ENCODE measurements at regions not wholly inside any gene's neighbourhood (a gene's known extent, or its start where the extent isn't known, plus 50 kb on each side); places are given as distances from the start of the nearest gene placed in this dataset.
"Not testable (repeated sequence)": the region's sequence is repeated elsewhere in the genome, so short reads cannot be mapped to it uniquely, and the experiment has no call there.

- H3K27ac Mint-ChIP-seq, result no peak overlapping the region
Measured at GRCh38 chr3:181189556-181189955, 200.0 kb upstream of the DNAJC19 start.

GRCh38 chr3:181183764-181184163 lies 194.2 kb upstream of the DNAJC19 start:
- no peaks in the 10 kb centered on the region for H3K9me3 ChIP-seq (ENCODE audit: control insufficient read depth, low read length, poor library complexity, severe bottlenecking)
- Mint-ChIP-seq H3K27ac (no peak overlapping the region), H3K4me1 (no peaks in the 10 kb centered on the region), H3K4me3 (no peak overlapping the region), H3K36me3 (ENCODE audit: low read depth) (no peaks in the 10 kb centered on the region), H3K27me3 (no peaks in the 10 kb centered on the region)
- ATAC-seq, result no peak
- DNase-seq, result no peak

More at GRCh38 chr3:181189556-181189955, 200.0 kb upstream of the DNAJC19 start:
- H3K9me3 ChIP-seq (ENCODE audit: control insufficient read depth, low read length, poor library complexity, severe bottlenecking), result no peaks in the 10 kb centered on the region
- no peaks in the 10 kb centered on the region for H3K4me1 Mint-ChIP-seq
- DNase-seq (no peak), ATAC-seq (no peak)
- H3K27me3 Mint-ChIP-seq, result no peaks in the 10 kb centered on the region
- no peaks in the 10 kb centered on the region for H3K36me3 Mint-ChIP-seq (ENCODE audit: low read depth)
- H3K4me3 Mint-ChIP-seq, result no peak overlapping the region

- not testable (repeated sequence) for H3K36me3 Mint-ChIP-seq (ENCODE audit: low read depth); H3K9me3 ChIP-seq (ENCODE audit: control insufficient read depth, low read length, poor library complexity, severe bottlenecking); DNase-seq; H3K27me3 Mint-ChIP-seq; H3K27ac Mint-ChIP-seq; H3K4me1 Mint-ChIP-seq; ATAC-seq; H3K4me3 Mint-ChIP-seq
Measured at GRCh38 chr3:181183057-181183456, 193.5 kb upstream of the DNAJC19 start.

- Mint-ChIP-seq H3K27me3 (no peaks in the 10 kb centered on the region), H3K36me3 (ENCODE audit: low read depth) (no peaks in the 10 kb centered on the region), H3K4me1 (no peaks in the 10 kb centered on the region), H3K4me3 (no peak overlapping the region), H3K27ac (no peak overlapping the region)
- DNase-seq (no peak), ATAC-seq (no peak)
- no peaks in the 10 kb centered on the region for H3K9me3 ChIP-seq (ENCODE audit: control insufficient read depth, low read length, poor library complexity, severe bottlenecking)
Measured at GRCh38 chr3:181178991-181179390, 189.5 kb upstream of the DNAJC19 start.

- ATAC-seq (no peak), DNase-seq (no peak)
- Mint-ChIP-seq H3K27me3 (peaks cover 5% of the 10 kb centered on the region), H3K4me1 (no peaks in the 10 kb centered on the region), H3K36me3 (ENCODE audit: low read depth) (no peaks in the 10 kb centered on the region), H3K4me3 (no peak overlapping the region), H3K27ac (no peak overlapping the region)
- H3K9me3 ChIP-seq (ENCODE audit: control insufficient read depth, low read length, poor library complexity, severe bottlenecking), result no peaks in the 10 kb centered on the region
Measured at GRCh38 chr3:181176601-181177000, 187.1 kb upstream of the DNAJC19 start.

GRCh38 chr3:181174676-181175233 lies 185.2 kb upstream of the DNAJC19 start:
- H3K27me3 Mint-ChIP-seq, result peaks cover 12% of the 10 kb centered on the region
- H3K27ac Mint-ChIP-seq, result no peak overlapping the region
- H3K4me1 Mint-ChIP-seq, result no peaks in the 10 kb centered on the region
- H3K4me3 Mint-ChIP-seq, result no peak overlapping the region
- no peaks in the 10 kb centered on the region for H3K36me3 Mint-ChIP-seq (ENCODE audit: low read depth)
- H3K9me3 ChIP-seq (ENCODE audit: control insufficient read depth, low read length, poor library complexity, severe bottlenecking), result no peaks in the 10 kb centered on the region
- DNase-seq (no peak), ATAC-seq (no peak)

- DNase-seq (no peak), ATAC-seq (no peak)
- Mint-ChIP-seq H3K4me3 (no peak overlapping the region), H3K27ac (no peak overlapping the region), H3K4me1 (no peaks in the 10 kb centered on the region), H3K36me3 (ENCODE audit: low read depth) (no peaks in the 10 kb centered on the region), H3K27me3 (peaks cover 12% of the 10 kb centered on the region)
- H3K9me3 ChIP-seq (ENCODE audit: control insufficient read depth, low read length, poor library complexity, severe bottlenecking), result no peaks in the 10 kb centered on the region
Measured at GRCh38 chr3:181174022-181174421, 184.5 kb upstream of the DNAJC19 start.

GRCh38 chr3:181173227-181173626 lies 183.7 kb upstream of the DNAJC19 start:
- Mint-ChIP-seq H3K36me3 (ENCODE audit: low read depth) (no peaks in the 10 kb centered on the region), H3K27ac (no peak overlapping the region), H3K27me3 (peaks cover 12% of the 10 kb centered on the region), H3K4me3 (no peak overlapping the region), H3K4me1 (no peaks in the 10 kb centered on the region)
- ATAC-seq (no peak), DNase-seq (no peak)
- H3K9me3 ChIP-seq (ENCODE audit: control insufficient read depth, low read length, poor library complexity, severe bottlenecking), result no peaks in the 10 kb centered on the region

- H3K27ac Mint-ChIP-seq, result no peak overlapping the region
Measured at GRCh38 chr3:181134873-181135272, 145.3 kb upstream of the DNAJC19 start.

GRCh38 chr3:181133832-181134231 lies 144.3 kb upstream of the DNAJC19 start:
- H3K9me3 ChIP-seq (ENCODE audit: control insufficient read depth, low read length, poor library complexity, severe bottlenecking), result no peaks in the 10 kb centered on the region
- Mint-ChIP-seq H3K36me3 (ENCODE audit: low read depth) (no peaks in the 10 kb centered on the region), H3K27me3 (no peaks in the 10 kb centered on the region), H3K27ac (no peak overlapping the region), H3K4me1 (no peaks in the 10 kb centered on the region), H3K4me3 (no peak overlapping the region)
- no peak for DNase-seq
- ATAC-seq, result no peak

More at GRCh38 chr3:181134873-181135272, 145.3 kb upstream of the DNAJC19 start:
- Mint-ChIP-seq H3K27me3 (no peaks in the 10 kb centered on the region), H3K4me1 (no peaks in the 10 kb centered on the region), H3K36me3 (ENCODE audit: low read depth) (no peaks in the 10 kb centered on the region), H3K4me3 (no peak overlapping the region)
- no peaks in the 10 kb centered on the region for H3K9me3 ChIP-seq (ENCODE audit: control insufficient read depth, low read length, poor library complexity, severe bottlenecking)
- no peak for DNase-seq
- ATAC-seq, result no peak

- Mint-ChIP-seq H3K27ac (no peak overlapping the region), H3K4me1 (no peaks in the 10 kb centered on the region), H3K27me3 (no peaks in the 10 kb centered on the region), H3K36me3 (ENCODE audit: low read depth) (no peaks in the 10 kb centered on the region), H3K4me3 (no peak overlapping the region)
- DNase-seq (no peak), ATAC-seq (no peak)
- H3K9me3 ChIP-seq (ENCODE audit: control insufficient read depth, low read length, poor library complexity, severe bottlenecking), result no peaks in the 10 kb centered on the region
Measured at GRCh38 chr3:181105646-181106045, 116.1 kb upstream of the DNAJC19 start.

- no peaks in the 10 kb centered on the region for H3K9me3 ChIP-seq (ENCODE audit: control insufficient read depth, low read length, poor library complexity, severe bottlenecking)
- H3K27me3 Mint-ChIP-seq, result no peaks in the 10 kb centered on the region
- DNase-seq, result no peak
- no peaks in the 10 kb centered on the region for H3K4me1 Mint-ChIP-seq
- H3K4me3 Mint-ChIP-seq, result no peak overlapping the region
- no peak overlapping the region for H3K27ac Mint-ChIP-seq
- H3K36me3 Mint-ChIP-seq (ENCODE audit: low read depth), result no peaks in the 10 kb centered on the region
- no peak for ATAC-seq
Measured at GRCh38 chr3:181103605-181104004, 114.1 kb upstream of the DNAJC19 start.

- H3K36me3 Mint-ChIP-seq (ENCODE audit: low read depth), result no peaks in the 10 kb centered on the region
- ATAC-seq (no peak), DNase-seq (no peak)
- peaks cover 2% of the 10 kb centered on the region for H3K9me3 ChIP-seq (ENCODE audit: control insufficient read depth, low read length, poor library complexity, severe bottlenecking)
- no peak overlapping the region for H3K27ac Mint-ChIP-seq
- H3K27me3 Mint-ChIP-seq, result no peaks in the 10 kb centered on the region
- no peaks in the 10 kb centered on the region for H3K4me1 Mint-ChIP-seq
- no peak overlapping the region for H3K4me3 Mint-ChIP-seq
Measured at GRCh38 chr3:181086011-181086410, 96.5 kb upstream of the DNAJC19 start.

GRCh38 chr3:181081930-181082329 lies 92.4 kb upstream of the DNAJC19 start:
- Mint-ChIP-seq H3K4me1 (no peaks in the 10 kb centered on the region), H3K27ac (no peak overlapping the region), H3K27me3 (no peaks in the 10 kb centered on the region), H3K36me3 (ENCODE audit: low read depth) (no peaks in the 10 kb centered on the region), H3K4me3 (no peak overlapping the region)
- no peak for ATAC-seq
- no peak for DNase-seq
- no peaks in the 10 kb centered on the region for H3K9me3 ChIP-seq (ENCODE audit: control insufficient read depth, low read length, poor library complexity, severe bottlenecking)
